ENCODE measurements at regions not wholly inside any gene's neighbourhood (a gene's known extent, or its start where the extent isn't known, plus 50 kb on each side); places are given as distances from the start of the nearest gene placed in this dataset.
"Not testable (repeated sequence)": the region's sequence is repeated elsewhere in the genome, so short reads cannot be mapped to it uniquely, and the experiment has no call there.

GRCh38 chr2:180927030-180927686 lies 53.2 kb upstream of the UBE2E3 start:
- no peak for DNase-seq (ENCODE audit: low read depth in 2 of 2)

- no peak for DNase-seq (ENCODE audit: low read depth in 2 of 2)
These were observed 54.7 kb upstream of the UBE2E3 start for GRCh38 chr2:180925700-180926099.

- DNase-seq (ENCODE audit: low read depth in 2 of 2), result no peak
These were observed 56.3 kb upstream of the UBE2E3 start for GRCh38 chr2:180924063-180924462.

GRCh38 chr2:180910831-180911665 lies 69.4 kb upstream of the UBE2E3 start:
- no peak for DNase-seq (ENCODE audit: low read depth in 2 of 2)

- no peak for DNase-seq (ENCODE audit: low read depth in 2 of 2)
These were observed 72.7 kb upstream of the UBE2E3 start for GRCh38 chr2:180907731-180908130.

GRCh38 chr2:180905461-180905860 lies 74.9 kb upstream of the UBE2E3 start:
- no peak for DNase-seq (ENCODE audit: low read depth in 2 of 2)

GRCh38 chr2:180905002-180905401 lies 75.4 kb upstream of the UBE2E3 start:
- no peak for DNase-seq (ENCODE audit: low read depth in 2 of 2)

GRCh38 chr2:180901331-180901730 lies 79.1 kb upstream of the UBE2E3 start:
- DNase-seq (ENCODE audit: low read depth in 2 of 2), result no peak

GRCh38 chr2:180893752-180894151 lies 86.7 kb upstream of the UBE2E3 start:
- no peak for DNase-seq (ENCODE audit: low read depth in 2 of 2)

- no peak for DNase-seq (ENCODE audit: low read depth in 2 of 2)
These were observed 88.3 kb upstream of the UBE2E3 start for GRCh38 chr2:180892091-180892490.

GRCh38 chr2:180891360-180891759 lies 89.0 kb upstream of the UBE2E3 start:
- DNase-seq (ENCODE audit: low read depth in 2 of 2), result no peak

- DNase-seq (ENCODE audit: low read depth in 2 of 2), result no peak
These were observed 89.6 kb upstream of the UBE2E3 start for GRCh38 chr2:180890781-180891180.

- DNase-seq (ENCODE audit: low read depth in 2 of 2), result no peak
These were observed 97.4 kb upstream of the UBE2E3 start for GRCh38 chr2:180882959-180883358.

- no peak for DNase-seq (ENCODE audit: low read depth in 2 of 2)
These were observed 103.9 kb upstream of the UBE2E3 start for GRCh38 chr2:180876506-180876905.

- DNase-seq (ENCODE audit: low read depth in 2 of 2), result no peak
These were observed 107.2 kb upstream of the UBE2E3 start for GRCh38 chr2:180873219-180873618.

- not testable (repeated sequence) for DNase-seq (ENCODE audit: low read depth in 2 of 2)
These were observed 107.6 kb upstream of the UBE2E3 start for GRCh38 chr2:180872781-180873180.

GRCh38 chr2:180872255-180872654 lies 108.2 kb upstream of the UBE2E3 start:
- no peak for DNase-seq (ENCODE audit: low read depth in 2 of 2)

- no peak for DNase-seq (ENCODE audit: low read depth in 2 of 2)
These were observed 108.8 kb upstream of the UBE2E3 start for GRCh38 chr2:180871649-180872048.

- no peak for DNase-seq (ENCODE audit: low read depth in 2 of 2)
These were observed 130.6 kb upstream of the UBE2E3 start for GRCh38 chr2:180849851-180850250.

- no peak for DNase-seq (ENCODE audit: low read depth in 2 of 2)
These were observed 132.0 kb upstream of the UBE2E3 start for GRCh38 chr2:180848393-180848792.

GRCh38 chr2:180846756-180847472 lies 133.5 kb upstream of the UBE2E3 start:
- no peak for DNase-seq (ENCODE audit: low read depth in 2 of 2)

- DNase-seq (ENCODE audit: low read depth in 2 of 2), result no peak
These were observed 137.9 kb upstream of the UBE2E3 start for GRCh38 chr2:180842461-180842860.

GRCh38 chr2:180840641-180841040 lies 139.8 kb upstream of the UBE2E3 start:
- DNase-seq (ENCODE audit: low read depth in 2 of 2), result no peak
